ENCODE measurements at regions not wholly inside any gene's neighbourhood (a gene's known extent, or its start where the extent isn't known, plus 50 kb on each side); places are given as distances from the start of the nearest gene placed in this dataset.

GRCh38 chr5:23169660-23170416 is 316.7 kb upstream of the CDH12 start (continued):
- no peak for TF ChIP-seq TBL1XR1 (IDR thresholded peaks at IDR 0.05; ENCODE audit: borderline replicate concordance, low read length, partially characterized antibody)
- no peak for TF ChIP-seq ATAD3A (CRISPR knock-in tag; IDR thresholded peaks at IDR 0.05)
- TF ChIP-seq ZFP91 (CRISPR knock-in tag; IDR thresholded peaks at IDR 0.05; ENCODE audit: borderline replicate concordance): no peak
- no peak for TF ChIP-seq ZNF652 (CRISPR knock-in tag; IDR thresholded peaks at IDR 0.05; ENCODE audit: borderline replicate concordance, low read depth)
- no peak for TF ChIP-seq KDM2A (CRISPR knock-in tag; IDR thresholded peaks at IDR 0.05; ENCODE audit: borderline replicate concordance, low read depth)
- no peak for TF ChIP-seq ZNF644 (CRISPR knock-in tag; IDR thresholded peaks at IDR 0.05; ENCODE audit: low read depth)

GRCh38 chr5:23164971-23165370 is 311.8 kb upstream of the CDH12 start:
- Histone ChIP-seq H3K9me3 (ENCODE audit: low read length) (no peaks in the 10 kb centered on the region), H3K4me2 (ENCODE audit: low read depth, low read length) (no peak overlapping the region), H3K9ac (ENCODE audit: insufficient read depth, low read depth, low read length) (no peak overlapping the region), H3K27ac (ENCODE audit: extremely low read length, insufficient read depth, low read length) (no peak overlapping the region), H4K20me1 (ENCODE audit: insufficient read depth, low read length) (no peaks in the 10 kb centered on the region), H3K4me3 (replicated peaks in 1 of 3; ENCODE audit: insufficient read depth in 1 of 3, low read depth in 2 of 3, low read length in 3 of 3) (no peak overlapping the region), H3K4me1 (ENCODE audit: insufficient read depth, low read length) (no peaks in the 10 kb centered on the region), H3K27me3 (ENCODE audit: control insufficient read depth in 1 of 2, insufficient read depth in 2 of 2, low read length in 2 of 2) (no peaks in the 10 kb centered on the region), H2AFZ (ENCODE audit: low read length) (no peak overlapping the region), H3K79me2 (ENCODE audit: insufficient read depth, low read length) (no peaks in the 10 kb centered on the region), H3K36me3 (replicated peaks in 1 of 2; ENCODE audit: control insufficient read depth in 1 of 2, insufficient read depth in 2 of 2, low read length in 2 of 2) (no peaks in the 10 kb centered on the region)
- ATAC-seq (no peak), DNase-seq (ENCODE audit: low spot score) (no peak), FAIRE-seq (no peak)
- ChIA-PET POLR2A (no interaction called here), CTCF (ENCODE audit: low intra/inter-chr PET ratio, low total read pairs) (no interaction called here)
- intact Hi-C loops (cut with micrococcal nuclease; ENCODE audit: unreplicated experiment) (no loop called here), in situ Hi-C loops (cut with HindIII; ENCODE audit: extremely low pct_ligation_motif_present, low pct_unique_long_range_greater_than_20kb) (no loop called here)
- no TSS peak for BruUV-seq (replicated peaks)
- TF ChIP-seq ZBTB40 (IDR thresholded peaks at IDR 0.05): no peak
- no peak for TF ChIP-seq ZBTB40 (CRISPR knock-in tag; IDR thresholded peaks at IDR 0.05)
- no peak for TF ChIP-seq ZFP91 (CRISPR knock-in tag; IDR thresholded peaks at IDR 0.05; ENCODE audit: borderline replicate concordance)
- TF ChIP-seq NFE2L2 (IDR thresholded peaks at IDR 0.05; ENCODE audit: low read length): no peak
- no peak for TF ChIP-seq ZMAT3 (CRISPR knock-in tag; conservative IDR thresholded peaks at IDR 0.05)
- no peak for TF ChIP-seq WIZ (CRISPR knock-in tag; IDR thresholded peaks at IDR 0.05)

Data from HepG2 (cell line).